H1 (cell line): ENCODE measurements at regions not wholly inside any gene's neighbourhood (a gene's known extent, or its start where the extent isn't known, plus 50 kb on each side); places are given as distances from the start of the nearest gene placed in this dataset.

Experiments
- CHD1 ChIP-seq: IDR thresholded peaks from 2 replicates; pipeline ENCODE4 v1.6.1; 2012; ENCODE audit warnings: low read depth, low read length, improper control_type of control experiment
- GABPA ChIP-seq: IDR thresholded peaks from 2 replicates; pipeline ENCODE4 v1.6.1; 2011; ENCODE audit warnings: mild to moderate bottlenecking, low read length, moderate library complexity, borderline replicate concordance; ENCODE audit not compliant: insufficient read depth
- NRF1 ChIP-seq: IDR thresholded peaks from 2 replicates; pipeline ENCODE4 v1.6.1; 2011; ENCODE audit warnings: mild to moderate bottlenecking, low read depth, low read length, improper control_type of control experiment
- POLR2A ChIP-seq, 2 experiments: IDR thresholded peaks; 1 replicate in 1 of 2; 2 replicates in 1 of 2; pipeline ENCODE4 v1.6.1; 2011; ENCODE audit warnings: low read depth in 2 of 2, low read length in 2 of 2, mild to moderate bottlenecking in 2 of 2; ENCODE audit errors: control extremely low read depth in 1 of 2
- POLR2AphosphoS5 ChIP-seq: IDR thresholded peaks from 2 replicates; pipeline ENCODE4 v1.6.1; 2011; ENCODE audit warnings: low read depth, low read length
- RAD21 ChIP-seq, 2 experiments: IDR thresholded peaks in 1 of 2; conservative IDR thresholded peaks in 1 of 2; 2 replicates each; pipeline ENCODE4 v1.6.1; 2011; ENCODE audit warnings: low read depth in 2 of 2, low read length in 2 of 2, improper control_type of control experiment in 1 of 2, inconsistent platforms in 1 of 2, mild to moderate bottlenecking in 1 of 2, moderate library complexity in 1 of 2
- SIN3A ChIP-seq, 2 experiments: IDR thresholded peaks in 1 of 2; conservative IDR thresholded peaks in 1 of 2; 2 replicates each; pipeline ENCODE4 v1.6.1; 2011 to 2012; ENCODE audit warnings: low read length in 2 of 2, improper control_type of control experiment in 1 of 2, low read depth in 1 of 2, mild to moderate bottlenecking in 1 of 2
- SP1 ChIP-seq: IDR thresholded peaks from 2 replicates; pipeline ENCODE4 v1.6.1; 2011; ENCODE audit warnings: low read depth, low read length
- SUZ12 ChIP-seq: fragments of 200-600 bp; sonication (generic); IDR thresholded peaks from 2 replicates; pipeline ENCODE4 v1.6.1; 2012; ENCODE audit warnings: mild to moderate bottlenecking, inconsistent platforms, low read length, moderate library complexity, mixed read lengths
- TAF1 ChIP-seq: IDR thresholded peaks from 2 replicates; pipeline ENCODE4 v1.6.1; 2011; ENCODE audit warnings: mild to moderate bottlenecking, low read depth, low read length
- YY1 ChIP-seq: IDR thresholded peaks from 2 replicates; pipeline ENCODE4 v1.6.1; 2011; ENCODE audit warnings: low read depth, mild to moderate bottlenecking, low read length
- TF ChIP-seq, protein P1 (sequence below), 3 experiments: IDR thresholded peaks; 1 replicate in 2 of 3; 2 replicates in 1 of 3; pipeline versions ENCODE4 v1.5.1 to v1.6.1; 2011; ENCODE audit warnings: low read length in 3 of 3, mild to moderate bottlenecking in 3 of 3, inconsistent platforms in 2 of 3, low read depth in 1 of 3, moderate library complexity in 1 of 3; ENCODE audit not compliant: insufficient read depth in 1 of 3; ENCODE audit errors: control extremely low read depth in 1 of 3

GRCh38 chr11:71324788-71325417 is 72.5 kb upstream of the SHANK2 start:
- TF ChIP-seq RAD21 (IDR thresholded peaks at IDR 0.05 in 1 of 2, conservative IDR thresholded peaks at IDR 0.05 in 1 of 2; ENCODE audit: low read depth in 2 of 2, low read length in 2 of 2) (no peak), POLR2AphosphoS5 (no peak), CHD1 (no peak), SIN3A (conservative IDR thresholded peaks at IDR 0.05 in 1 of 2, IDR thresholded peaks at IDR 0.05 in 1 of 2; ENCODE audit: low read depth in 1 of 2, low read length in 2 of 2) (no peak), TAF1 (no peak), NRF1 (no peak), SUZ12 (no peak), GABPA (no peak), SP1 (no peak), POLR2A (IDR thresholded peaks at IDR 0.05; ENCODE audit: control extremely low read depth in 1 of 2, low read depth in 2 of 2, low read length in 2 of 2) (no peak), YY1 (no peak)
- TF ChIP-seq, protein P1, sequence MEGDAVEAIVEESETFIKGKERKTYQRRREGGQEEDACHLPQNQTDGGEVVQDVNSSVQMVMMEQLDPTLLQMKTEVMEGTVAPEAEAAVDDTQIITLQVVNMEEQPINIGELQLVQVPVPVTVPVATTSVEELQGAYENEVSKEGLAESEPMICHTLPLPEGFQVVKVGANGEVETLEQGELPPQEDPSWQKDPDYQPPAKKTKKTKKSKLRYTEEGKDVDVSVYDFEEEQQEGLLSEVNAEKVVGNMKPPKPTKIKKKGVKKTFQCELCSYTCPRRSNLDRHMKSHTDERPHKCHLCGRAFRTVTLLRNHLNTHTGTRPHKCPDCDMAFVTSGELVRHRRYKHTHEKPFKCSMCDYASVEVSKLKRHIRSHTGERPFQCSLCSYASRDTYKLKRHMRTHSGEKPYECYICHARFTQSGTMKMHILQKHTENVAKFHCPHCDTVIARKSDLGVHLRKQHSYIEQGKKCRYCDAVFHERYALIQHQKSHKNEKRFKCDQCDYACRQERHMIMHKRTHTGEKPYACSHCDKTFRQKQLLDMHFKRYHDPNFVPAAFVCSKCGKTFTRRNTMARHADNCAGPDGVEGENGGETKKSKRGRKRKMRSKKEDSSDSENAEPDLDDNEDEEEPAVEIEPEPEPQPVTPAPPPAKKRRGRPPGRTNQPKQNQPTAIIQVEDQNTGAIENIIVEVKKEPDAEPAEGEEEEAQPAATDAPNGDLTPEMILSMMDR (IDR thresholded peaks at IDR 0.05; ENCODE audit: control extremely low read depth in 1 of 3, insufficient read depth in 1 of 3, low read depth in 1 of 3, low read length in 3 of 3): no peak
